Hepatocyte (in vitro differentiated cells): ENCODE measurements at regions not wholly inside any gene's neighbourhood (a gene's known extent, or its start where the extent isn't known, plus 50 kb on each side); places are given as distances from the start of the nearest gene placed in this dataset.

Experiments
- EZH2 ChIP-seq: fragments of 200-600 bp; sonication (generic); IDR thresholded peaks from 2 replicates; pipeline ENCODE4 v1.6.1; 2016; ENCODE audit warnings: antibody characterized with exemption, mild to moderate bottlenecking, borderline replicate concordance
- TF ChIP-seq, protein P1 (sequence below): fragments of 200-600 bp; sonication (generic); IDR thresholded peaks from 2 replicates; pipeline ENCODE4 v1.5.1; 2016; ENCODE audit warnings: antibody characterized with exemption, mild to moderate bottlenecking; ENCODE audit not compliant: poor library complexity

DNA sequence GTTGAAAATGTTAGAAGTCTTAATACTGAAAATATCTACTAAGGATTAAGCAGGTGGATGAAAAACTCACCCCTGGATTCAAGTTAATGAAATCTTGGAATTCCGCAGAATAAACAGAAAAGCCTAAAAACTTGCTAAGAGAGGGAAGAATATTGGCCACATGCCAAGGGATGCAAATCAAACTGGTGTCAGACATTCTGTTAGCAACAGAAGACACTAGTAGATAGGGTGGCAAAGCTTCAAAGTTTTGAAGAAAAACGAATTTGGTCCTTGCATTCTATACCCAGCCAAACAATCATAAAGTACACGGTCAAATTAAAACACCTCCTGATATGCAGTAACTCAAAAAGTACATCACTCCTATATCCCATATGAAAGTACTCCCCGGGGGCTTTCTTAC lies 77.1 kb upstream of the ADTRP start:
- TF ChIP-seq, protein P1, sequence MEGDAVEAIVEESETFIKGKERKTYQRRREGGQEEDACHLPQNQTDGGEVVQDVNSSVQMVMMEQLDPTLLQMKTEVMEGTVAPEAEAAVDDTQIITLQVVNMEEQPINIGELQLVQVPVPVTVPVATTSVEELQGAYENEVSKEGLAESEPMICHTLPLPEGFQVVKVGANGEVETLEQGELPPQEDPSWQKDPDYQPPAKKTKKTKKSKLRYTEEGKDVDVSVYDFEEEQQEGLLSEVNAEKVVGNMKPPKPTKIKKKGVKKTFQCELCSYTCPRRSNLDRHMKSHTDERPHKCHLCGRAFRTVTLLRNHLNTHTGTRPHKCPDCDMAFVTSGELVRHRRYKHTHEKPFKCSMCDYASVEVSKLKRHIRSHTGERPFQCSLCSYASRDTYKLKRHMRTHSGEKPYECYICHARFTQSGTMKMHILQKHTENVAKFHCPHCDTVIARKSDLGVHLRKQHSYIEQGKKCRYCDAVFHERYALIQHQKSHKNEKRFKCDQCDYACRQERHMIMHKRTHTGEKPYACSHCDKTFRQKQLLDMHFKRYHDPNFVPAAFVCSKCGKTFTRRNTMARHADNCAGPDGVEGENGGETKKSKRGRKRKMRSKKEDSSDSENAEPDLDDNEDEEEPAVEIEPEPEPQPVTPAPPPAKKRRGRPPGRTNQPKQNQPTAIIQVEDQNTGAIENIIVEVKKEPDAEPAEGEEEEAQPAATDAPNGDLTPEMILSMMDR = no peak
- no peak for TF ChIP-seq EZH2
